ENCODE measurements at regions not wholly inside any gene's neighbourhood (a gene's known extent, or its start where the extent isn't known, plus 50 kb on each side); places are given as distances from the start of the nearest gene placed in this dataset.
"Not testable (repeated sequence)": the region's sequence is repeated elsewhere in the genome, so short reads cannot be mapped to it uniquely, and the experiment has no call there.

- Mint-ChIP-seq H3K4me3 (no peak overlapping the region), H3K27me3 (peaks cover 12% of the 10 kb centered on the region), H3K9me3 (no peaks in the 10 kb centered on the region), H3K4me1 (no peaks in the 10 kb centered on the region), H3K27ac (no peak overlapping the region), H3K36me3 (no peaks in the 10 kb centered on the region)
- DNase-seq (ENCODE audit: low spot score in 2 of 2) (no peak), ATAC-seq (ENCODE audit: low read depth) (no peak)
These were observed 136.1 kb upstream of the ERRFI1 start for GRCh38 chr1:8162168-8162567.

GRCh38 chr1:8161546-8162105, 135.5 kb upstream of the ERRFI1 start:
- ATAC-seq (ENCODE audit: low read depth) (no peak), DNase-seq (ENCODE audit: low spot score in 2 of 2) (no peak)
- Mint-ChIP-seq H3K27ac (no peak overlapping the region), H3K36me3 (no peaks in the 10 kb centered on the region), H3K4me3 (no peak overlapping the region), H3K9me3 (no peaks in the 10 kb centered on the region), H3K27me3 (peaks cover 12% of the 10 kb centered on the region), H3K4me1 (no peaks in the 10 kb centered on the region)

- Mint-ChIP-seq H3K9me3 (no peaks in the 10 kb centered on the region), H3K27me3 (peaks cover 14% of the 10 kb centered on the region), H3K36me3 (no peaks in the 10 kb centered on the region), H3K4me3 (no peak overlapping the region), H3K4me1 (no peaks in the 10 kb centered on the region), H3K27ac (no peak overlapping the region)
- no peak for ATAC-seq (ENCODE audit: low read depth)
- no peak for DNase-seq (ENCODE audit: low spot score in 2 of 2)
These were observed 133.4 kb upstream of the ERRFI1 start for GRCh38 chr1:8159470-8160024.

- ATAC-seq (ENCODE audit: low read depth) = no peak
- Mint-ChIP-seq H3K36me3 (no peaks in the 10 kb centered on the region), H3K9me3 (no peaks in the 10 kb centered on the region), H3K27ac (no peak overlapping the region), H3K4me3 (no peak overlapping the region), H3K27me3 (peaks cover 14% of the 10 kb centered on the region), H3K4me1 (no peaks in the 10 kb centered on the region)
- no peak for DNase-seq (ENCODE audit: low spot score in 2 of 2)
These were observed 132.9 kb upstream of the ERRFI1 start for GRCh38 chr1:8158995-8159394.

GRCh38 chr1:8157765-8158164, 131.7 kb upstream of the ERRFI1 start:
- DNase-seq (ENCODE audit: low spot score in 2 of 2) (no peak), ATAC-seq (ENCODE audit: low read depth) (no peak)
- H3K9me3 Mint-ChIP-seq = no peaks in the 10 kb centered on the region
- peaks cover 14% of the 10 kb centered on the region for H3K27me3 Mint-ChIP-seq
- no peaks in the 10 kb centered on the region for H3K4me1 Mint-ChIP-seq
- no peak overlapping the region for H3K27ac Mint-ChIP-seq
- no peaks in the 10 kb centered on the region for H3K36me3 Mint-ChIP-seq
- no peak overlapping the region for H3K4me3 Mint-ChIP-seq

GRCh38 chr1:8155528-8156186, 129.5 kb upstream of the ERRFI1 start:
- Mint-ChIP-seq H3K4me1 (no peaks in the 10 kb centered on the region), H3K27me3 (peaks cover 8% of the 10 kb centered on the region), H3K9me3 (no peaks in the 10 kb centered on the region), H3K4me3 (no peak overlapping the region), H3K27ac (no peak overlapping the region), H3K36me3 (no peaks in the 10 kb centered on the region)
- ATAC-seq (ENCODE audit: low read depth) (no peak), DNase-seq (ENCODE audit: low spot score in 2 of 2) (no peak)

GRCh38 chr1:8154621-8155052, 128.5 kb upstream of the ERRFI1 start:
- ATAC-seq (ENCODE audit: low read depth) = no peak
- H3K9me3 Mint-ChIP-seq = no peaks in the 10 kb centered on the region
- H3K36me3 Mint-ChIP-seq = no peaks in the 10 kb centered on the region
- no peak for DNase-seq (ENCODE audit: low spot score in 2 of 2)
- H3K4me1 Mint-ChIP-seq = no peaks in the 10 kb centered on the region
- H3K4me3 Mint-ChIP-seq = no peak overlapping the region
- no peak overlapping the region for H3K27ac Mint-ChIP-seq
- H3K27me3 Mint-ChIP-seq = peaks cover 9% of the 10 kb centered on the region

GRCh38 chr1:8153961-8154360, 127.9 kb upstream of the ERRFI1 start:
- Mint-ChIP-seq H3K27ac (no peak overlapping the region), H3K4me1 (no peaks in the 10 kb centered on the region), H3K27me3 (peaks cover 9% of the 10 kb centered on the region), H3K4me3 (no peak overlapping the region), H3K9me3 (no peaks in the 10 kb centered on the region), H3K36me3 (no peaks in the 10 kb centered on the region)
- ATAC-seq (ENCODE audit: low read depth) (no peak), DNase-seq (ENCODE audit: low spot score in 2 of 2) (no peak)

GRCh38 chr1:8152731-8153702, 126.9 kb upstream of the ERRFI1 start:
- H3K9me3 Mint-ChIP-seq = no peaks in the 10 kb centered on the region
- no peak overlapping the region for H3K4me3 Mint-ChIP-seq
- no peak for DNase-seq (ENCODE audit: low spot score in 2 of 2)
- no peaks in the 10 kb centered on the region for H3K4me1 Mint-ChIP-seq
- H3K27me3 Mint-ChIP-seq = peaks cover 9% of the 10 kb centered on the region
- no peak for ATAC-seq (ENCODE audit: low read depth)
- H3K27ac Mint-ChIP-seq = no peak overlapping the region
- no peaks in the 10 kb centered on the region for H3K36me3 Mint-ChIP-seq

- no peak overlapping the region for H3K4me3 Mint-ChIP-seq
- no peak for DNase-seq (ENCODE audit: low spot score in 2 of 2)
- H3K4me1 Mint-ChIP-seq = no peaks in the 10 kb centered on the region
- no peak for ATAC-seq (ENCODE audit: low read depth)
- no peak overlapping the region for H3K27ac Mint-ChIP-seq
- H3K27me3 Mint-ChIP-seq = peaks cover 12% of the 10 kb centered on the region
- no peaks in the 10 kb centered on the region for H3K9me3 Mint-ChIP-seq
- H3K36me3 Mint-ChIP-seq = no peaks in the 10 kb centered on the region
These were observed 125.5 kb upstream of the ERRFI1 start for GRCh38 chr1:8151647-8152046.

- H3K36me3 Mint-ChIP-seq; H3K27ac Mint-ChIP-seq; H3K4me3 Mint-ChIP-seq; H3K4me1 Mint-ChIP-seq; ATAC-seq (ENCODE audit: low read depth); H3K9me3 Mint-ChIP-seq; DNase-seq (ENCODE audit: low spot score in 2 of 2): not testable (repeated sequence)
- peaks cover 15% of the 10 kb centered on the region for H3K27me3 Mint-ChIP-seq
These were observed 123.6 kb upstream of the ERRFI1 start for GRCh38 chr1:8149756-8150155.

- DNase-seq (ENCODE audit: low spot score in 2 of 2) = no peak
- H3K27me3 Mint-ChIP-seq = peaks cover 21% of the 10 kb centered on the region
These were observed 121.8 kb upstream of the ERRFI1 start for GRCh38 chr1:8147956-8148355.

GRCh38 chr1:8146257-8146855, 120.2 kb upstream of the ERRFI1 start:
- ATAC-seq (ENCODE audit: low read depth) (no peak), DNase-seq (ENCODE audit: low spot score in 2 of 2) (no peak)
- H3K27me3 Mint-ChIP-seq = peaks cover 21% of the 10 kb centered on the region
- H3K4me3 Mint-ChIP-seq = no peak overlapping the region
- H3K9me3 Mint-ChIP-seq = no peaks in the 10 kb centered on the region
- H3K27ac Mint-ChIP-seq = no peak overlapping the region
- no peaks in the 10 kb centered on the region for H3K4me1 Mint-ChIP-seq
- no peaks in the 10 kb centered on the region for H3K36me3 Mint-ChIP-seq

More at GRCh38 chr1:8147956-8148355, 121.8 kb upstream of the ERRFI1 start:
- no peaks in the 10 kb centered on the region for H3K4me1 Mint-ChIP-seq
- ATAC-seq (ENCODE audit: low read depth) = no peak
- H3K36me3 Mint-ChIP-seq = no peaks in the 10 kb centered on the region
- H3K27ac Mint-ChIP-seq = no peak overlapping the region
- no peak overlapping the region for H3K4me3 Mint-ChIP-seq
- no peaks in the 10 kb centered on the region for H3K9me3 Mint-ChIP-seq

Measured in memory B cell (primary cell).